Smooth muscle cell (in vitro differentiated cells): ENCODE measurements at regions not wholly inside any gene's neighbourhood (a gene's known extent, or its start where the extent isn't known, plus 50 kb on each side); places are given as distances from the start of the nearest gene placed in this dataset.

Source experiments
- DNase-seq: peaks from one replicate; lab custom pipeline; 2025; ENCODE audit not compliant: unreplicated experiment; lab: John Stamatoyannopoulos, UW
- H2AFZ ChIP-seq: fragments of 200-600 bp; sonication (generic); 2 replicates; pipeline ENCODE4 v1.6.0; 2016; ENCODE audit warnings: antibody characterized with exemption, low read depth, mild to moderate bottlenecking
- H3F3A ChIP-seq: fragments of 200-600 bp; sonication (generic); 2 replicates; pipeline ENCODE4 v1.6.0; 2017; ENCODE audit warnings: antibody characterized with exemption, low read depth
- H3K27ac ChIP-seq: fragments of 200-600 bp; sonication (generic); 2 replicates; pipeline ENCODE4 v1.5.1; 2016; ENCODE audit warnings: low read depth, mild to moderate bottlenecking
- H3K27me3 ChIP-seq: fragments of 200-600 bp; sonication (generic); 2 replicates; pipeline ENCODE4 v1.6.1; 2016; ENCODE audit warnings: low read depth, mild to moderate bottlenecking
- H3K36me3 ChIP-seq: fragments of 200-600 bp; sonication (generic); 2 replicates; pipeline ENCODE4 v1.5.1; 2016; ENCODE audit warnings: low read depth
- H3K4me1 ChIP-seq: fragments of 200-600 bp; sonication (generic); 2 replicates; pipeline ENCODE4 v1.5.1; 2016; ENCODE audit warnings: low read depth
- H3K4me2 ChIP-seq: fragments of 200-600 bp; sonication (generic); 2 replicates; pipeline ENCODE4 v1.6.0; 2016; ENCODE audit warnings: mild to moderate bottlenecking
- H3K4me3 ChIP-seq: fragments of 200-600 bp; sonication (generic); 2 replicates; pipeline ENCODE4 v1.5.1; 2016; ENCODE audit warnings: mild to moderate bottlenecking
- H3K79me2 ChIP-seq: fragments of 200-600 bp; sonication (generic); 2 replicates; pipeline ENCODE4 v1.6.0; 2016; ENCODE audit warnings: low read depth, mild to moderate bottlenecking
- H3K9ac ChIP-seq: fragments of 200-600 bp; sonication (generic); 2 replicates; pipeline ENCODE4 v1.6.0; 2016; ENCODE audit warnings: low read depth
- H3K9me3 ChIP-seq: fragments of 200-600 bp; sonication (generic); replicated peaks from 2 replicates; pipeline ENCODE4 v1.5.1; 2016; ENCODE audit warnings: low read depth
- H4K20me1 ChIP-seq: fragments of 200-600 bp; sonication (generic); 2 replicates; pipeline ENCODE4 v1.6.0; 2016; ENCODE audit warnings: low read depth
- CTCF ChIP-seq: fragments of 200-600 bp; sonication (generic); IDR thresholded peaks from 2 replicates; pipeline ENCODE4 v1.5.1; 2017; ENCODE audit warnings: borderline replicate concordance, mild to moderate bottlenecking, antibody characterized with exemption; ENCODE audit not compliant: insufficient read depth, poor library complexity, severe bottlenecking
- WGBS: methylation state at CpG from one replicate; pipeline ENCODE4 v1.1.7; 2016; ENCODE audit warnings: low lambda C conversion rate; 5-methylcytosine and 5-hydroxymethylcytosine counted together

- TF ChIP-seq CTCF: no peak
- WGBS: 81% methylated on average over 10 of the region's 10 CpGs
- no peak overlapping the region for H3K27ac ChIP-seq
- no peak overlapping the region for H3K9ac ChIP-seq
- no peak for DNase-seq
- no peaks in the 10 kb centered on the region for H4K20me1 ChIP-seq
- H3K36me3 ChIP-seq: no peaks in the 10 kb centered on the region
- H3K9me3 ChIP-seq: no peaks in the 10 kb centered on the region
- H3K4me3 ChIP-seq: no peak overlapping the region
- no peak overlapping the region for H2AFZ ChIP-seq
- no peaks in the 10 kb centered on the region for H3F3A ChIP-seq
- H3K79me2 ChIP-seq: no peaks in the 10 kb centered on the region
- no peaks in the 10 kb centered on the region for H3K4me1 ChIP-seq
- no peak overlapping the region for H3K4me2 ChIP-seq
- H3K27me3 ChIP-seq: no peaks in the 10 kb centered on the region
Measured at GRCh38 chr17:12567077-12568053, 98.3 kb upstream of the MYOCD start.

GRCh38 chr17:12568358-12569251 is 97.1 kb upstream of the MYOCD start:
- Histone ChIP-seq H3K27me3 (no peaks in the 10 kb centered on the region), H4K20me1 (no peaks in the 10 kb centered on the region), H3F3A (no peaks in the 10 kb centered on the region), H3K4me3 (no peak overlapping the region), H3K9ac (no peak overlapping the region), H3K4me1 (no peaks in the 10 kb centered on the region), H3K79me2 (no peaks in the 10 kb centered on the region), H3K9me3 (no peaks in the 10 kb centered on the region), H3K27ac (no peak overlapping the region), H3K4me2 (no peak overlapping the region), H3K36me3 (no peaks in the 10 kb centered on the region), H2AFZ (peak overlapping the region; percentile 51)
- WGBS: 71% methylated on average over 14 of the region's 14 CpGs
- no peak for DNase-seq
- no peak for TF ChIP-seq CTCF

GRCh38 chr17:12571606-12572005 is 94.1 kb upstream of the MYOCD start:
- no peak for TF ChIP-seq CTCF
- Histone ChIP-seq H2AFZ (no peak overlapping the region), H3K4me3 (no peak overlapping the region), H3K79me2 (no peaks in the 10 kb centered on the region), H3K9ac (no peak overlapping the region), H3K36me3 (no peaks in the 10 kb centered on the region), H3K4me1 (no peaks in the 10 kb centered on the region), H3K27ac (no peak overlapping the region), H3F3A (no peaks in the 10 kb centered on the region), H3K4me2 (no peak overlapping the region), H3K27me3 (no peaks in the 10 kb centered on the region), H4K20me1 (no peaks in the 10 kb centered on the region), H3K9me3 (no peaks in the 10 kb centered on the region)
- WGBS: 98% methylated on average over 3 of the region's 3 CpGs
- DNase-seq: no peak
